HG03108 (cell line): ENCODE measurements at regions not wholly inside any gene's neighbourhood (a gene's known extent, or its start where the extent isn't known, plus 50 kb on each side); places are given as distances from the start of the nearest gene placed in this dataset.
A peak's percentile ranks its signal among the peaks of the same experiment; 100 is the strongest.

ENCODE experiments used
- ATAC-seq: cut with Tn5 transposase; IDR thresholded peaks from one replicate; pipeline ENCODE4 v1.9.1; 2021; ENCODE audit warnings: moderate library complexity; ENCODE audit not compliant: unreplicated experiment

DNA sequence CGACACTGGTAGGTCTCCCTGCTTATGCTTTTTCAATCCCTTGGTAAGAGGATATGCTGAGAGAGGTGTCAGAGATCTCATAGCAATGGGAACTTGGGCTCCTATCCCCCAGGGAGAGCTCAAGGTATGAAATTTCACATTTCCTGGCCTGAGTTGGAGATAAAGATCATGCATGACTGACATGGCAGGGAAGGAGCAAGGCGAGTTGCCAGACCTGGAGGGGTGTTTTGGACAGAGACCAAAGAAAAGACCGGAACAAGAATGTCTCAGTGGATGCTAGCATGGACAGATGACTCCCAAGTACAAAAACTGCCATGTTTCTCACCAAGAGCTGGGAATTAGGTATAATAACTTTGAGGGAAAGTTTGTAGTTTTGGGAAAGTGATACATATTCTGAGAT lies 334.1 kb upstream of the B3GALT2 start:
- ATAC-seq = no peak

GRCh38 chr1:193519922-193520321 lies 333.5 kb upstream of the B3GALT2 start:
- no peak for ATAC-seq

- no peak for ATAC-seq
Measured at GRCh38 chr1:193516755-193517388, 330.5 kb upstream of the B3GALT2 start.

GRCh38 chr1:193514397-193514796 lies 328.0 kb upstream of the B3GALT2 start:
- ATAC-seq = no peak

DNA sequence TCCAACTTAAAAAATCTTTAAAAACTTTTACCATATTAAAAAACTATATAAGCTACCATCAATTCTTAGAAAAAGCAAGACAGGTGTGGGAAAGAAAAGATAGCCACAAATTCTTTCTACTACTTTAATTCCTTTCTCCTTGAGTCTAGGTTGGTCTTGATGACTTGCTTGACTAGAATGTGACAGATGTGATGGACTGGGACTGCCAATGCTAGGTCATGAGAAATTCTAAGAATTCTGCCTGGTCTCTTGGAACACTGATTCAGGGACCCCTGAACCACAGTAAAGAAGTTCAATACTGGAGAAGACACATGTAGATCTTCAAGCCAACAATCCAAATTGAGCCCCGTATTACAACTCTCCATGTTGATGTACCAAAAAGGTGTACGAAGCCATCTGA lies 326.6 kb upstream of the B3GALT2 start:
- no peak for ATAC-seq

- no peak for ATAC-seq
Measured at GRCh38 chr1:193504920-193505319, 318.5 kb upstream of the B3GALT2 start.

DNA sequence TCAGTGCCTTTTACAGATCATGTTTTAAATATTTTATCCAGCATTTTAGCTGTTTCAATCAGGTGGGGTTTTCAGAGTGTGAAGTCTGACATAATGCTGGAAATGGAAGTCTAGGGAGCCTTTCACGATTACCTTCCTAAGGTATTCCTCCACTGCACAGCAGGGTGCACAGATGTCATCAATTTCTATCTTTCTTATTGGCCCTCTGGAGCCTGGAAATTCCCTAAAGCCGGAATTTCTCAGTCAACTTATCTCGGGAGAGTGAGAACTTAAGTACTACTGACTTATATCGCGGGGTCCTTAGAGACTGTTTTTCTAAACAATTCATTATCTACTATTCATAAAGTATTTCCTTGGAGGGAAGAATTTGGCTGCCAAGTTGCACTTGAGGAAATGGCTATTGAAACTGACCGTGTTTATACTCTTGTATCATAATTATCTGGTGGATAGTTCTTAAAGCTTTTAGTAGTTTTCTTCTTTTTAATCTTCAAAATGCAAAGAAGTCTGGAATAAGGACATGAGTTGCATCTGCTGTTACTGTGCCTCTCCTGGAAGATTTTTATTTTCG lies 311.8 kb upstream of the B3GALT2 start:
- ATAC-seq = no peak

- ATAC-seq = no peak
Measured at GRCh38 chr1:193494368-193494767, 308.0 kb upstream of the B3GALT2 start.

DNA sequence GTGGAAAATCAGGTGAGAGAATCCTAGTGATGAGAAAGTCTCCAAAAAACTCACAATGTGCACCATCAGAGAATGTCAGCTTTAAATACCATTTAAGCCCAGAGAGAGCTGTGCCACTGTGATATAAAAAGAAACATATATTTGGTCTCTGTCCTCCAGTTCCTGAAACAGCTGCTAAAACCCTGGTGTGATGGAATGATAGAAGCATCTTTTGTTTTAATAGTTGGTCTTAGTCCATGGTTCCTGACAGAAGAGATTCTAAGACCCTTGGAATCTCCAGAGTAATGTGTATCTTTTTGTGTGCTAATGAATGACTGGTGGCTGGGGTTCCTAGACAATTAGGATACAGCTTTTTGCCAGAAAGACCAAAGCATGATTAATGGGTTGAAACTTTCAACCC lies 302.8 kb upstream of the B3GALT2 start:
- no peak for ATAC-seq

DNA sequence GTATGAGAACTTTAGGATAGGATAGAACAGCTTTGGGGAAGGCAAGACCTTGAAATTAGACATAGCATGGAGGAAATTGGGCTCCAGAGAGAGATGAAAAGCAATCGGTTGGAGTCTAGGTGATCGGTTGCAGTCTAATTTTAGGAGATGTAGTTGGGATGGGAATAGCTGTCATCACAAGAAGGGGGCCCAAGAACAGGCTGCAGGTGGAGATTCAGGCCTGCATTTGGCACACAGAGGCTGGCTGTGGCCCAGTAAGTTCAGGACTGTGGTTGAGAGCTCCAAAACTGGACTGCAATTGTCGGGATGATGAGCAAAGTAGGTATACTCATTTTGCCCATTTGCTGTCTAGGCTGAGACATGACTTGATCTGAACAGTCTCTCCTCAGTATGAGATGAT lies 301.3 kb upstream of the B3GALT2 start:
- ATAC-seq = no peak

DNA sequence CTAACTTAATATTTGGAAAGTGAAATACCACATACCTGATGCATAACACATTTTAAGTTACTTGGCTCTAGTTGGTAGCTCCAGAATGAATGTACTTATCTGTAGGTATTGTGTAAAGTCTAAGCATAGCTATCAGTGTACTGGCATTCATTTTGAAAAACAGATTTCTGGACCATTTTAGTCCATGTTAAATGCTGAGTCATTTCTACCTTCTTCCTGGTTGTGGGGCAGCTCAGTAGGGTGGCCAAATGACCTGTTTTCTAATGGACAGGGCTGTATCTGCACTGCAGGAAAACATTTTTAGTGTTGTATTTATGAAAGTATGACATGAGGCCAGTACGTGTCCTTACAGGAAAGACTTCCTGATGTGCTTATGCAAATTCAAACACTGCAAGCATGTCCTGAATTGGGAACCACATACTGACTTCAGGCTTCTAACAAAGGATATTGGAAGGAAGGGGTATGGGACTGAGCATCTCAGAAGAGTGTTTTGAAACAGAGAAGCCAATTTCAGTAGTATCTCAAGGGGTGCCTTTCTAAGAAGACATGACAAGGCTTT lies 300.3 kb upstream of the B3GALT2 start:
- ATAC-seq = no peak

- no peak for ATAC-seq
Measured at GRCh38 chr1:193480755-193481154, 294.3 kb upstream of the B3GALT2 start.

GRCh38 chr1:193479187-193479586 lies 292.8 kb upstream of the B3GALT2 start:
- ATAC-seq = peak; percentile 97

DNA sequence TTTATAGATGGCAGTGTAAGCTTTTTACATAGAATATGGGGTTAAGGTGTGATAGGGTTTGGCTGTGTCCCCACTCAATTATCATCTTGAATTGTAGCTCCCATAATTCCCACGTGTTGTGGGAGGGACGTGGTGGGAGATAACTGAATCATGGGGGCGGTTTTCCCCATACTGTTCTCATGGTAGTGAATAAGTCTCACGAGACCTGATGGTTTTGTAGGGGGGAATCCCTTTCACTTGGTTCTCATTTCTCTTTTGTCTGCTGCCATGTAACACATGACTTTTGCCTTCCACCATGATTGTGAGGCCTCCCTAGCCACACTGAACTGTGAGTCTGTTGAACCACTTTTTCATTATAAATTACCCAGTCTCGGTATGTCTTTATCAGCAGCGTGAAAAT lies 290.3 kb upstream of the B3GALT2 start:
- ATAC-seq = no peak

- ATAC-seq = no peak
Measured at GRCh38 chr1:193473932-193474331, 287.5 kb upstream of the B3GALT2 start.

GRCh38 chr1:193472838-193473398 lies 286.5 kb upstream of the B3GALT2 start:
- no peak for ATAC-seq

- ATAC-seq = no peak
Measured at GRCh38 chr1:193472430-193472829, 286.0 kb upstream of the B3GALT2 start.

DNA sequence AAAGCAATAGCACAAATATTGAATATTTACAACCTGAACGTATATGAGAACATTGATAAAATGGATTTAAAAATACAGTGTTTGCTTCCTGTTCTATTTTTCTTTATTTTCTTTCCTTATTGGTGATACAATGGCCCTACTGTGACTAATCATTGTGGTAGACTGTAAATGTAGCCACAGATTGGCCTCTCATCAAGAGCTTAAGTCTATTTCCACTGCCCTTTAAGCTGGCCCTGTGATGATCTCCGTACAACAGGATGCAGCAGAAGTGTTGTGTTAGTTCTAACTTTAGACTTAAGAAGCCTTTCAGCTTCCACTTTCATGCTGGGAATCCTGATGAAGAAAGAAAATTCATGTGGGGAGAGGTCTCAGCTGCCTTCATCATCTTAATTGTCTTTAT lies 285.6 kb upstream of the B3GALT2 start:
- no peak for ATAC-seq

DNA sequence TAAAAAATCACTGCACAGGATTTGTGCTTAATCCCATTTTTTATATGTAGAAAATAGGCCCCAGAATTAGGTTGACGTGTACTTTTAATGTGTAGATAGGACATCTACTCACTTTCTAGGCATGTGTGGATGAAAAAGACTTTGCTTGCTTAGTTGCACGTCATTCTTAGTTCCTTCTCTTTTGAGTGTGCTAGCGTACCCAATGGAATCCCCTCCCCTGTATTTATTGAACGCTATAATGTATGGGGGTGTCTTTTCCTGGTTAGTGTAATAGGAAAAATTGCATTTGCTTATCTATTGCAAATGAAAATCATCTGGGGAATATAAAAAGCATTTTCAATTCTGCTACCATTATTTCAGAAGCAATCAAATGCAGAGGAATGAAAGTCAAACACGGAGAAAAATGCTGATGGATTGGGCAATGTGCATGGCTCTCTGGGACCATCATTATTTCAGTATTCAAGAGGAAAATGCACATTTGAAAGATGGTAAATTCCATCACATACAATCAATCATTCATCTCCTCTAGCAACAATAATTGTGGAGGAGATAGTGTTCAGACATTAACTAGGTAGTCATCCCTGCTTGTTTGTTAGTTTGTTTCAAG lies 277.0 kb upstream of the B3GALT2 start:
- ATAC-seq = no peak

GRCh38 chr1:193462629-193463320 lies 276.4 kb upstream of the B3GALT2 start:
- no peak for ATAC-seq

DNA sequence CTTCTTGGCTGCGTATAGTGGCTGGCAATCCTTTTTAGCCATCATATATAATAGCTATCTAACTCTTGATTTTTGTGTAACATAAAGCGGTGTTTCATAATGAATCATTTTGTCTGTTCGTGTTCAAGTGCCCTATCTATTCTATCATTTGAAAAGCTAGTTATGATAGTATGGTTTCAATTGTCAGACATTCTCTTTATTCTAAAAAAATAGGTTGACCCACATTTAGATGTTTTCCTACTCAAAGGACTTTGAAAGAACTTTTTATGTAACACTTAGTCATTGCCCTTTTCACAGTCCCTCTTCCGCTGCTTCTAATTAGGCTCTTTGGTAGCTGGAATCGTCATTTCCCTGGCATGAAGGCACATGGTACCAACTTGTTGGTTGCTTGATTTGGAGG lies 272.2 kb upstream of the B3GALT2 start:
- ATAC-seq = no peak
